KMS-11 (cell line): ENCODE measurements at regions not wholly inside any gene's neighbourhood (a gene's known extent, or its start where the extent isn't known, plus 50 kb on each side); places are given as distances from the start of the nearest gene placed in this dataset.

ENCODE experiments used
- H2AFZ ChIP-seq: fragments of 200-600 bp; sonication (generic); 2 replicates; pipeline ENCODE4 v1.6.1; 2016; ENCODE audit warnings: antibody characterized with exemption, mixed run types, low read depth
- H3K27ac ChIP-seq: fragments of 200-600 bp; sonication (generic); 2 replicates; pipeline ENCODE4 v1.6.1; 2016; ENCODE audit warnings: mild to moderate bottlenecking, mixed run types
- H3K27me3 ChIP-seq: fragments of 200-600 bp; sonication (generic); 2 replicates; pipeline ENCODE4 v1.6.1; 2017; ENCODE audit warnings: mild to moderate bottlenecking, low read depth, mixed run types, moderate library complexity; ENCODE audit not compliant: insufficient read depth
- H3K36me3 ChIP-seq: fragments of 200-600 bp; sonication (generic); 2 replicates; pipeline ENCODE4 v1.6.1; 2017; ENCODE audit warnings: mild to moderate bottlenecking, mixed run types; ENCODE audit not compliant: insufficient read depth
- H3K4me1 ChIP-seq: fragments of 200-600 bp; sonication (generic); 2 replicates; pipeline ENCODE4 v1.6.1; 2016; ENCODE audit warnings: mild to moderate bottlenecking, low read depth, mixed run types; ENCODE audit not compliant: poor library complexity, severe bottlenecking
- H3K4me2 ChIP-seq: fragments of 200-600 bp; sonication (generic); 2 replicates; pipeline ENCODE4 v1.7.0; 2016; ENCODE audit warnings: mild to moderate bottlenecking, mixed run types
- H3K4me3 ChIP-seq: fragments of 200-600 bp; sonication (generic); IDR thresholded peaks from 2 replicates; pipeline ENCODE4 v1.6.1; 2017; ENCODE audit warnings: low read depth, low read length, mixed read lengths; ENCODE audit not compliant: insufficient read depth
- H3K79me2 ChIP-seq: fragments of 200-600 bp; sonication (generic); 2 replicates; pipeline ENCODE4 v1.6.1; 2016; ENCODE audit warnings: low read depth, mixed run types; ENCODE audit not compliant: insufficient read depth
- H3K9ac ChIP-seq: fragments of 200-600 bp; sonication (generic); 2 replicates; pipeline ENCODE4 v1.6.1; 2016; ENCODE audit warnings: mild to moderate bottlenecking, mixed run types
- H4K20me1 ChIP-seq: fragments of 200-600 bp; sonication (generic); 2 replicates; pipeline ENCODE4 v1.6.1; 2016; ENCODE audit warnings: mild to moderate bottlenecking, mixed run types; ENCODE audit not compliant: insufficient read depth
- CTCF ChIP-seq: fragments of 200-600 bp; sonication (generic); conservative IDR thresholded peaks from 2 replicates; pipeline ENCODE4 v1.6.1; 2017; ENCODE audit warnings: low read depth, mild to moderate bottlenecking, antibody characterized with exemption, low read length, moderate library complexity, mixed read lengths

GRCh38 chr6:113301651-113302050, 555.5 kb upstream of the MARCKS start:
- Histone ChIP-seq H4K20me1 (no peaks in the 10 kb centered on the region), H3K4me2 (no peak overlapping the region), H3K4me3 (no peak overlapping the region)

GRCh38 chr6:113304116-113304515, 553.0 kb upstream of the MARCKS start:
- TF ChIP-seq CTCF: no peak
- no peaks in the 10 kb centered on the region for H3K4me1 ChIP-seq
- H3K9ac ChIP-seq: no peak overlapping the region
- H3K27ac ChIP-seq: no peak overlapping the region
- no peak overlapping the region for H3K4me3 ChIP-seq
- no peaks in the 10 kb centered on the region for H4K20me1 ChIP-seq
- no peak overlapping the region for H2AFZ ChIP-seq
- H3K79me2 ChIP-seq: no peaks in the 10 kb centered on the region
- no peaks in the 10 kb centered on the region for H3K36me3 ChIP-seq
- H3K4me2 ChIP-seq: no peak overlapping the region
- no peaks in the 10 kb centered on the region for H3K27me3 ChIP-seq

More at GRCh38 chr6:113301651-113302050, 555.5 kb upstream of the MARCKS start:
- Histone ChIP-seq H3K4me1 (no peaks in the 10 kb centered on the region), H2AFZ (no peak overlapping the region), H3K27me3 (no peaks in the 10 kb centered on the region), H3K36me3 (no peaks in the 10 kb centered on the region), H3K79me2 (no peaks in the 10 kb centered on the region), H3K27ac (no peak overlapping the region), H3K9ac (no peak overlapping the region)
- no peak for TF ChIP-seq CTCF

- H3K27ac ChIP-seq: no peak overlapping the region
- no peaks in the 10 kb centered on the region for H3K79me2 ChIP-seq
- no peak overlapping the region for H3K4me2 ChIP-seq
- H3K4me1 ChIP-seq: no peaks in the 10 kb centered on the region
- H4K20me1 ChIP-seq: no peaks in the 10 kb centered on the region
- no peaks in the 10 kb centered on the region for H3K27me3 ChIP-seq
- no peak overlapping the region for H3K9ac ChIP-seq
- H2AFZ ChIP-seq: no peak overlapping the region
- peak; percentile 66 for TF ChIP-seq CTCF
- H3K4me3 ChIP-seq: no peak overlapping the region
- H3K36me3 ChIP-seq: no peaks in the 10 kb centered on the region
Observed at GRCh38 chr6:113306552-113307145, 550.5 kb upstream of the MARCKS start.

GRCh38 chr6:113308266-113308665, 548.9 kb upstream of the MARCKS start:
- Histone ChIP-seq H3K9ac (no peak overlapping the region), H3K27ac (no peak overlapping the region), H3K36me3 (no peaks in the 10 kb centered on the region), H3K79me2 (no peaks in the 10 kb centered on the region), H3K4me2 (no peak overlapping the region), H3K4me1 (no peaks in the 10 kb centered on the region), H3K4me3 (no peak overlapping the region), H4K20me1 (no peaks in the 10 kb centered on the region), H2AFZ (no peak overlapping the region), H3K27me3 (no peaks in the 10 kb centered on the region)
- no peak for TF ChIP-seq CTCF
